ENCODE measurements at regions not wholly inside any gene's neighbourhood (a gene's known extent, or its start where the extent isn't known, plus 50 kb on each side); places are given as distances from the start of the nearest gene placed in this dataset.

GRCh38 chr3:66851894-66852613 is 146.1 kb upstream of the KBTBD8 start:
- no peak for TF ChIP-seq CTCF (conservative IDR thresholded peaks at IDR 0.05; ENCODE audit: low read length)
- TF ChIP-seq EZH2phosphoT487 (IDR thresholded peaks at IDR 0.05; ENCODE audit: borderline replicate concordance, low read depth, low read length), result no peak
